BLaER1 treated with 17β-estradiol and CSF1 and Interleukin-3, amounts not matched to agents 10 nM and 100 nM (cell line): ENCODE measurements at regions not wholly inside any gene's neighbourhood (a gene's known extent, or its start where the extent isn't known, plus 50 kb on each side); places are given as distances from the start of the nearest gene placed in this dataset.
A peak's percentile ranks its signal among the peaks of the same experiment; 100 is the strongest.

ENCODE experiments used
- H3K27ac ChIP-seq, 11 experiments: shearing (Covaris generic); formaldehyde crosslinking; 2 replicates each; pipeline ENCODE4 v1.8.1; 2022
- H3K27me3 ChIP-seq, 11 experiments: shearing (Covaris generic); formaldehyde crosslinking; 2 replicates each; pipeline ENCODE4 v1.8.1; 2022
- H3K36me3 ChIP-seq, 11 experiments: shearing (Covaris generic); formaldehyde crosslinking; 2 replicates each; pipeline ENCODE4 v1.8.1; 2022
- H3K4me1 ChIP-seq, 10 experiments: shearing (Covaris generic); formaldehyde crosslinking; 2 replicates each; pipeline ENCODE4 v1.8.1; 2022
- H3K4me2 ChIP-seq, 11 experiments: shearing (Covaris generic); formaldehyde crosslinking; 2 replicates each; pipeline ENCODE4 v1.8.1; 2022
- H3K4me3 ChIP-seq, 10 experiments: shearing (Covaris generic); formaldehyde crosslinking; 2 replicates each; pipeline ENCODE4 v1.8.1; 2022
- H3K9ac ChIP-seq, 11 experiments: shearing (Covaris generic); formaldehyde crosslinking; 2 replicates each; pipeline ENCODE4 v1.8.1; 2022
- H3K9me3 ChIP-seq, 11 experiments: shearing (Covaris generic); formaldehyde crosslinking; replicated peaks in 1 of 11; 2 replicates each; pipeline ENCODE4 v1.8.1; 2022
- H4K20me1 ChIP-seq, 11 experiments: shearing (Covaris generic); formaldehyde crosslinking; 2 replicates each; pipeline ENCODE4 v1.8.1; 2022
- Cebpa-rat ChIP-seq, 11 experiments: shearing (Covaris generic); IDR thresholded peaks; 2 replicates each; pipeline ENCODE4 v1.8.1; 2022

DNA sequence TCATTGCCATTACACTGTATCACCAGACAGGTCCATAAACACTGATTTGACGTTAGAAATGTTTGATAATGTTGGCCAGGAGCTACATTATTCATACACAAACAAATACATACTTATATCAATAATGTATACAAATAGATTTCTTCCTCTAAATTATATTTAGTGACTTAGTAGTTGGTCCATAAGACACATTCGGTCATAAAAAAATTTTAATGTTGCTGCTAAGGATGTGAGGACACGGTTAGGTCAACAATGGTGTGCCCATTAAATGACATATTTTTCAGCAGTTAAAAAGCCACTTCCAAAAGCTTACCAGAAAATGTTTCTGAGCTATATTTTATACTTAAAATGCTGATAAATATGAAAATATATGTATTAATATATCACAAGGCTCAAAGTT, 1148.7 kb upstream of the TMEM132C start:
- no peak overlapping the region for H3K4me3 ChIP-seq
- no peaks in the 10 kb centered on the region for H3K27me3 ChIP-seq
- peaks cover 0 to 7% (median 0%) of the 10 kb centered on the region in 10 experiments; a peak in 3 of 20 replicates for H3K4me1 ChIP-seq
- no peaks in the 10 kb centered on the region for H4K20me1 ChIP-seq
- no peak overlapping the region for H3K27ac ChIP-seq
- H3K36me3 ChIP-seq: no peaks in the 10 kb centered on the region
- TF ChIP-seq Cebpa-rat (IDR thresholded peaks at IDR 0.05): no peak
- no peak overlapping the region for H3K4me2 ChIP-seq
- H3K9ac ChIP-seq: no peak overlapping the region
- H3K9me3 ChIP-seq: no peaks in the 10 kb centered on the region

DNA sequence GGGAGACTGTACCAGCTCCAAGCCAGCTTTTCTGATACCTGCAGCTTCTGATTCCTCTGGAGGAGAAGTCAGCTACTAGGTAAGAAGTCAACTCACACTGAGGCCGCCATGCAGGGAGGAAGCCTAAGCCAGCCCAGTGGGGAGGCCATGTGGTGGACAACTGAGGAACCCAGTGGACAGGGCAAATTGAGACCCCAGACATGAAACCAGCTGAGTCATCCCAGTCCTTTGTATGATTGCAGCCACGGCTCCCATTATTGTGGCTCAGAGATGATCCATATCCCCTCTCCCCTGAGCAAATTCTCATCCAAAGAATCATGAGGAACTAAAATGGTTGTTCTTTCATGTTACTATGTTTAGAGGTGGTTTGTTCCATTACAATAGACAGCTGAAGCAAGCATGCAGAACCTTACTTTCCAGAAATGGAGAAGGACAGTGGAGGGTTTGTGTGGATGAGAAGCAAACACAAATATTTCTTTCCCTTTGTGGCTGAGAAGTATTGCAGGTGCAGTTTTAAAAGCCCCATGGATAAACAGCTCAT, 1147.3 kb upstream of the TMEM132C start:
- H4K20me1 ChIP-seq: no peaks in the 10 kb centered on the region
- TF ChIP-seq Cebpa-rat (IDR thresholded peaks at IDR 0.05): no peak
- no peaks in the 10 kb centered on the region for H3K9me3 ChIP-seq
- H3K27me3 ChIP-seq: no peaks in the 10 kb centered on the region
- H3K4me3 ChIP-seq: no peak overlapping the region
- H3K4me1 ChIP-seq: peaks cover 0 to 7% (median 0%) of the 10 kb centered on the region in 10 experiments; a peak in 3 of 20 replicates
- H3K9ac ChIP-seq: no peak overlapping the region
- H3K36me3 ChIP-seq: no peaks in the 10 kb centered on the region
- H3K27ac ChIP-seq: no peak overlapping the region
- H3K4me2 ChIP-seq: peak overlapping the region in 6 of 11 experiments; percentile 2 to 38 (median 18); a peak in 6 of 22 replicates

DNA sequence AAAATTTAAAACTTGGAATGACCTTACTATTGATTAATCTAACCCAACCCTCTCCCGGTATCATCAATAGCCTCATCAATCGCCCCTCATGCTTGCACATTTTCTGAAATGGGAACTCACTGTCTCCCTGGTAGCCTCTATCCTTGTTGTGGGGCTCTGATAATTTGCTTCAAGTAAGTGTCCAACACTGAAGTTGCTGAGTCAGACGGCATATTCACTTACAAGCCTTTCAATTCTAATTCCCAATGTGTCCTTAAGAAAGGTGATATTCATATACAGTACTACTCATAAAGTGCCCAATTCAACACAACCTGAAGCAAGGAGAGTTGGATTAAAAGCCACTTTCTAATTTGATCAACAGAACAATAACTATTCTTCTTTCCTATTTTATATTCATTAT, 1146.1 kb upstream of the TMEM132C start:
- Histone ChIP-seq H3K9ac (no peak overlapping the region), H3K4me1 (peaks cover 0 to 9% (median 2%) of the 10 kb centered on the region in 10 experiments; a peak in 9 of 20 replicates), H3K9me3 (no peaks in the 10 kb centered on the region), H3K27me3 (no peaks in the 10 kb centered on the region), H3K4me3 (no peak overlapping the region), H3K36me3 (no peaks in the 10 kb centered on the region), H3K4me2 (no peak overlapping the region), H4K20me1 (no peaks in the 10 kb centered on the region), H3K27ac (no peak overlapping the region)
- no peak for TF ChIP-seq Cebpa-rat (IDR thresholded peaks at IDR 0.05)

DNA sequence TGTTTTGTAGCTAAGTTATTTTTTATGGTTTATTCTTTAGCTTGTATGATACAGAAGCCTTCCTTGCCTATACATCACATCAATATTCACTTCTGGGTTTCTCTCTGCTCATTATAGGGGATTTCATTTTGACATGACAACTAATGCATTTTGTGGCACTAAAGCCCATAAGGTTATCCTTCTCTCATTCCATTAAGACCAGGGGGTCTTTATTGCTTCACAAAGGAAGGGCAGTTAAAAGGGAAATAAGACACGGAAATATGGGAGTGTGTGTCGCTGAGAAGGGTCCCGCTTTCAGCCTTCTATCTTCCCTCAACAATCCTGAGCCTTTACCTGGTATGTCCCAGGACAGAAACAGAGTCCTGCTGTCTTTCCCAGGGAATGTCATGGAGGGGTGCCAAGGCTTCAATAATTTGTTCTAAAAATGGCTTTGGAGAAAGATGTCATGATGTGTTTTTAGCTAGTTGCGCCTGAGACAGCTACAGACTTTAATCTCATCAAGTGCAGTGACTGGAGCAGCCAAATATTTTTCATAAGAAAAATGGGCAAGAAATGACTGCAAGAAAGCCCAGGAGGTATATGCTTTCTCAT, 1145.4 kb upstream of the TMEM132C start:
- H3K27ac ChIP-seq: no peak overlapping the region
- H3K9ac ChIP-seq: no peak overlapping the region
- H3K4me1 ChIP-seq: peaks cover 0 to 15% (median 3%) of the 10 kb centered on the region in 10 experiments; a peak in 9 of 20 replicates
- H3K4me3 ChIP-seq: no peak overlapping the region
- no peaks in the 10 kb centered on the region for H3K27me3 ChIP-seq
- H4K20me1 ChIP-seq: no peaks in the 10 kb centered on the region
- no peaks in the 10 kb centered on the region for H3K36me3 ChIP-seq
- H3K9me3 ChIP-seq: no peaks in the 10 kb centered on the region
- TF ChIP-seq Cebpa-rat (IDR thresholded peaks at IDR 0.05): no peak
- H3K4me2 ChIP-seq: no peak overlapping the region

- no peak overlapping the region for H3K4me3 ChIP-seq
- no peaks in the 10 kb centered on the region for H3K36me3 ChIP-seq
- peak overlapping the region in 3 of 11 experiments; percentile 14 to 59 (median 34); a peak in 6 of 22 replicates for H3K4me2 ChIP-seq
- no peaks in the 10 kb centered on the region for H4K20me1 ChIP-seq
- no peaks in the 10 kb centered on the region for H3K9me3 ChIP-seq
- no peaks in the 10 kb centered on the region for H3K27me3 ChIP-seq
- peak overlapping the region in 1 of 11 experiments; percentile 56; a peak in 2 of 22 replicates for H3K27ac ChIP-seq
- TF ChIP-seq Cebpa-rat (IDR thresholded peaks at IDR 0.05): no peak
- no peak overlapping the region for H3K9ac ChIP-seq
- H3K4me1 ChIP-seq: peaks cover 0 to 11% (median 0%) of the 10 kb centered on the region in 10 experiments; a peak in 6 of 20 replicates
These were observed 1141.2 kb upstream of the TMEM132C start for GRCh38 chr12:127125607-127126259.

GRCh38 chr12:127126260-127126628, 1140.7 kb upstream of the TMEM132C start:
- TF ChIP-seq Cebpa-rat (IDR thresholded peaks at IDR 0.05): no peak
- H3K9me3 ChIP-seq: no peaks in the 10 kb centered on the region
- H3K4me3 ChIP-seq: no peak overlapping the region
- H3K9ac ChIP-seq: no peak overlapping the region
- no peaks in the 10 kb centered on the region for H3K27me3 ChIP-seq
- H3K4me1 ChIP-seq: peaks cover 0 to 11% (median 0%) of the 10 kb centered on the region in 10 experiments; a peak in 6 of 20 replicates
- H3K36me3 ChIP-seq: no peaks in the 10 kb centered on the region
- H3K4me2 ChIP-seq: peak overlapping the region in 3 of 11 experiments; percentile 14 to 59 (median 34); a peak in 5 of 22 replicates
- H3K27ac ChIP-seq: peak overlapping the region in 1 of 11 experiments; percentile 56; a peak in 2 of 22 replicates
- no peaks in the 10 kb centered on the region for H4K20me1 ChIP-seq

DNA sequence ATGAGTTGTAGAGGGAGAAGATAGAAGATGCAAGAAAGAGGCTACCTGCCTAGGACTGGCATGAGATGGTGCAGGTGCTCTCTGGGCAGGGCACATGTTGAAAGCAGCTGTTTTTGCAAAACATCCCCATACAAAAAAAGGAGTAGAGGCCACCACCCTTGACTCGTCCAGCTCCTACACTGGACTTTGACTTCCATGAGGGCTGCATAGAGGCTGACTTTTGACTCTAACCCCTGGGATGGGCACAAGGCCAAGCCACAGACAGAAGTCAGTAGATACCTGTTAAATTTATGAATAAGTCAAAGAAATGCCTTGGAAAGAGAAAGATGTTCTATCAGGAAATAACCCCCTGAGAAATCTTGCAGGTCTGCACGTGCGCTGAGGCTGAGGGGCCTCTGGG, 1139.1 kb upstream of the TMEM132C start:
- Histone ChIP-seq H3K36me3 (no peaks in the 10 kb centered on the region), H3K9me3 (no peaks in the 10 kb centered on the region), H3K27me3 (no peaks in the 10 kb centered on the region), H3K4me2 (no peak overlapping the region), H3K4me1 (peaks cover 0 to 11% (median 0%) of the 10 kb centered on the region in 10 experiments; a peak in 6 of 20 replicates), H3K4me3 (no peak overlapping the region), H4K20me1 (no peaks in the 10 kb centered on the region), H3K9ac (no peak overlapping the region), H3K27ac (no peak overlapping the region)
- no peak for TF ChIP-seq Cebpa-rat (IDR thresholded peaks at IDR 0.05)

DNA sequence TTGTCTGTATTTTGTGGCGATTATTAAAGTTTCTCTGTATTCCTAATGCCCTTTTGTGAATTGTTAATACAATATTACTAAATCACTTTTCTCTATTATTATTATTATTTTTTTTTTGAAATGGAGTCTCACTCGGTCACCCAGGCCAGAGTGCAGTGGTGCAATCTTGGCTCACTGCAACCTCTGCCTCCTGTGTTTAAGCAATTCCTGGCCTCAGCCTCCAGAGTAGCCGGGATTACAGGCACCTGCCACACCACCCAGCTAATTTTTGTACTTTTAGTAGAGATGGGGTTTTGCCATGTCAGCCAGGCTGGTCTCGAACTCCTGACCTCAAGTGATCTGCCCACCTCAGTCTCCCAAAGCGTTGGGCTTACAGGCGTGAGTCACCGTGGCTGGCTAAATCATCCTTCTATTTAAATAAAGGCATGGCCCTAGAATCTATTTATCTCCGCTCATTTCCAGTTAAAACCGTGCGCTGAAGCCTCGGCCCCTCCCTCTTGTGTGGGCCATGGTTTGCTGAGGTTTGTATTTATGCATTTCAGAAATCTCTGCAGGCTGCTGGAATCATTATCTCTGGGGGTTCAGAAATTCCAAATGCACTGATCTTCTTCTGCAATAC, 1136.4 kb upstream of the TMEM132C start:
- TF ChIP-seq Cebpa-rat (IDR thresholded peaks at IDR 0.05): no peak
- Histone ChIP-seq H3K36me3 (no peaks in the 10 kb centered on the region), H3K9me3 (peaks cover 0 to 10% (median 4%) of the 10 kb centered on the region in 11 experiments; a peak in 3 of 22 replicates), H3K27ac (no peak overlapping the region), H3K9ac (no peak overlapping the region), H3K4me2 (no peak overlapping the region), H3K4me3 (no peak overlapping the region), H4K20me1 (no peaks in the 10 kb centered on the region), H3K4me1 (peaks cover 0 to 8% (median 0%) of the 10 kb centered on the region in 10 experiments; a peak in 6 of 20 replicates), H3K27me3 (no peaks in the 10 kb centered on the region)

- H3K4me2 ChIP-seq: no peak overlapping the region
- no peak overlapping the region for H3K27ac ChIP-seq
- no peak overlapping the region for H3K9ac ChIP-seq
These were observed 1133.2 kb upstream of the TMEM132C start for GRCh38 chr12:127133675-127134335.

More at GRCh38 chr12:127133675-127134335, 1133.2 kb upstream of the TMEM132C start:
- Histone ChIP-seq H3K36me3 (no peaks in the 10 kb centered on the region), H3K27me3 (no peaks in the 10 kb centered on the region), H3K9me3 (peaks cover 0 to 10% (median 6%) of the 10 kb centered on the region in 11 experiments; a peak in 5 of 22 replicates), H4K20me1 (no peaks in the 10 kb centered on the region), H3K4me3 (no peak overlapping the region), H3K4me1 (no peaks in the 10 kb centered on the region)
- TF ChIP-seq Cebpa-rat (IDR thresholded peaks at IDR 0.05): no peak
